ENCODE measurements at regions not wholly inside any gene's neighbourhood (a gene's known extent, or its start where the extent isn't known, plus 50 kb on each side); places are given as distances from the start of the nearest gene placed in this dataset.
"Not testable (repeated sequence)": the region's sequence is repeated elsewhere in the genome, so short reads cannot be mapped to it uniquely, and the experiment has no call there.

- no peak for DNase-seq (ENCODE audit: low read depth)
Observed at GRCh38 chr15:23850666-23851065, 163.6 kb upstream of the NDN start.

GRCh38 chr15:23851921-23852320 lies 164.8 kb upstream of the NDN start:
- DNase-seq (ENCODE audit: low read depth) = no peak

- DNase-seq (ENCODE audit: low read depth) = no peak
Observed at GRCh38 chr15:23853286-23853685, 166.2 kb upstream of the NDN start.

GRCh38 chr15:23854203-23854911 lies 167.3 kb upstream of the NDN start:
- no peak for DNase-seq (ENCODE audit: low read depth)

- no peak for DNase-seq (ENCODE audit: low read depth)
Observed at GRCh38 chr15:23854912-23855659, 168.0 kb upstream of the NDN start.

GRCh38 chr15:23855947-23856346 lies 168.8 kb upstream of the NDN start:
- DNase-seq (ENCODE audit: low read depth) = no peak

- DNase-seq (ENCODE audit: low read depth) = peak; percentile 64
Observed at GRCh38 chr15:23857028-23857641, 170.0 kb upstream of the NDN start.

- DNase-seq (ENCODE audit: low read depth) = no peak
Observed at GRCh38 chr15:23859008-23859407, 171.9 kb upstream of the NDN start.

- DNase-seq (ENCODE audit: low read depth) = no peak
Observed at GRCh38 chr15:23860290-23861245, 173.5 kb upstream of the NDN start.

- no peak for DNase-seq (ENCODE audit: low read depth)
Observed at GRCh38 chr15:23866832-23867231, 179.7 kb upstream of the NDN start.

- DNase-seq (ENCODE audit: low read depth) = peak; percentile 94
Observed at GRCh38 chr15:23869396-23869795, 182.3 kb upstream of the NDN start.

GRCh38 chr15:23873613-23874012 lies 186.5 kb upstream of the NDN start:
- not testable (repeated sequence) for DNase-seq (ENCODE audit: low read depth)

GRCh38 chr15:23877502-23878412 lies 190.7 kb upstream of the NDN start:
- DNase-seq (ENCODE audit: low read depth) = peak; percentile 82

GRCh38 chr15:23881291-23881690 lies 194.2 kb upstream of the NDN start:
- DNase-seq (ENCODE audit: low read depth) = no peak

GRCh38 chr15:23890218-23890617 lies 203.1 kb upstream of the NDN start:
- DNase-seq (ENCODE audit: low read depth) = no peak

- peak; percentile 86 for DNase-seq (ENCODE audit: low read depth)
Observed at GRCh38 chr15:23897091-23897490, 210.0 kb upstream of the NDN start.

GRCh38 chr15:23897531-23897930 lies 210.4 kb upstream of the NDN start:
- peak; percentile 74 for DNase-seq (ENCODE audit: low read depth)

- no peak for DNase-seq (ENCODE audit: low read depth)
Observed at GRCh38 chr15:23910030-23910429, 222.9 kb upstream of the NDN start.

- peak; percentile 60 for DNase-seq (ENCODE audit: low read depth)
Observed at GRCh38 chr15:23912191-23912590, 225.1 kb upstream of the NDN start.

GRCh38 chr15:23913081-23913480 lies 226.0 kb upstream of the NDN start:
- no peak for DNase-seq (ENCODE audit: low read depth)

GRCh38 chr15:23913635-23914034 lies 226.5 kb upstream of the NDN start:
- DNase-seq (ENCODE audit: low read depth) = peak; percentile 24
